ENCODE measurements at regions not wholly inside any gene's neighbourhood (a gene's known extent, or its start where the extent isn't known, plus 50 kb on each side); places are given as distances from the start of the nearest gene placed in this dataset.

- TF ChIP-seq CTCF (IDR thresholded peaks at IDR 0.05) (no peak), EP300 (IDR thresholded peaks at IDR 0.05) (no peak), POLR2A (IDR thresholded peaks at IDR 0.05) (no peak)
These were observed 276.6 kb upstream of the GADL1 start for GRCh38 chr3:31170932-31171670.
